ENCODE measurements at regions not wholly inside any gene's neighbourhood (a gene's known extent, or its start where the extent isn't known, plus 50 kb on each side); places are given as distances from the start of the nearest gene placed in this dataset.
"Not testable (repeated sequence)": the region's sequence is repeated elsewhere in the genome, so short reads cannot be mapped to it uniquely, and the experiment has no call there.

GRCh38 chr4:84221704-84222103 lies 277.4 kb downstream of the NKX6-1 start:
- no peak for DNase-seq (ENCODE audit: low read depth)

- no peak for DNase-seq (ENCODE audit: low read depth)
Measured at GRCh38 chr4:84220990-84221389, 278.1 kb downstream of the NKX6-1 start.

- DNase-seq (ENCODE audit: low read depth): no peak
Measured at GRCh38 chr4:84219656-84220055, 279.4 kb downstream of the NKX6-1 start.

- DNase-seq (ENCODE audit: low read depth): no peak
Measured at GRCh38 chr4:84218031-84218430, 281.1 kb downstream of the NKX6-1 start.

- DNase-seq (ENCODE audit: low read depth): no peak
Measured at GRCh38 chr4:84215217-84215616, 283.9 kb downstream of the NKX6-1 start.

- DNase-seq (ENCODE audit: low read depth): not testable (repeated sequence)
Measured at GRCh38 chr4:84206226-84206625, 292.9 kb downstream of the NKX6-1 start.

GRCh38 chr4:84189144-84189543 lies 309.9 kb downstream of the NKX6-1 start:
- DNase-seq (ENCODE audit: low read depth): no peak

GRCh38 chr4:84179409-84179808 lies 319.7 kb downstream of the NKX6-1 start:
- DNase-seq (ENCODE audit: low read depth): no peak

- no peak for DNase-seq (ENCODE audit: low read depth)
Measured at GRCh38 chr4:84177831-84178542, 321.1 kb downstream of the NKX6-1 start.

- no peak for DNase-seq (ENCODE audit: low read depth)
Measured at GRCh38 chr4:84176016-84176415, 323.1 kb downstream of the NKX6-1 start.

GRCh38 chr4:84171871-84172270 lies 327.2 kb downstream of the NKX6-1 start:
- no peak for DNase-seq (ENCODE audit: low read depth)

- no peak for DNase-seq (ENCODE audit: low read depth)
Measured at GRCh38 chr4:84167564-84167963, 331.5 kb downstream of the NKX6-1 start.

GRCh38 chr4:84167093-84167492 lies 332.0 kb downstream of the NKX6-1 start:
- DNase-seq (ENCODE audit: low read depth): no peak

GRCh38 chr4:84166486-84166885 lies 332.6 kb downstream of the NKX6-1 start:
- DNase-seq (ENCODE audit: low read depth): no peak

- no peak for DNase-seq (ENCODE audit: low read depth)
Measured at GRCh38 chr4:84164201-84164600, 334.9 kb downstream of the NKX6-1 start.

GRCh38 chr4:84159762-84160161 lies 339.3 kb downstream of the NKX6-1 start:
- DNase-seq (ENCODE audit: low read depth): no peak

GRCh38 chr4:84158670-84159069 lies 340.4 kb downstream of the NKX6-1 start:
- DNase-seq (ENCODE audit: low read depth): no peak

- DNase-seq (ENCODE audit: low read depth): no peak
Measured at GRCh38 chr4:84151574-84151973, 347.5 kb downstream of the NKX6-1 start.

GRCh38 chr4:84150177-84150576 lies 348.9 kb downstream of the NKX6-1 start:
- DNase-seq (ENCODE audit: low read depth): no peak

GRCh38 chr4:84147831-84148230 lies 351.3 kb downstream of the NKX6-1 start:
- DNase-seq (ENCODE audit: low read depth): no peak

GRCh38 chr4:84146300-84146959 lies 352.7 kb downstream of the NKX6-1 start:
- DNase-seq (ENCODE audit: low read depth): no peak

GRCh38 chr4:84145176-84145575 lies 353.9 kb downstream of the NKX6-1 start:
- no peak for DNase-seq (ENCODE audit: low read depth)

- DNase-seq (ENCODE audit: low read depth): not testable (repeated sequence)
Measured at GRCh38 chr4:84126911-84127310, 372.2 kb downstream of the NKX6-1 start.

All from CMK (cell line).